NT2/D1 (cell line): ENCODE measurements at regions not wholly inside any gene's neighbourhood (a gene's known extent, or its start where the extent isn't known, plus 50 kb on each side); places are given as distances from the start of the nearest gene placed in this dataset.

ENCODE experiments used
- DNase-seq: peaks from one replicate; pipeline ENCODE4 v3.0.0-alpha.2; 2011; ENCODE audit warnings: low read depth, low spot score
- H3K27me3 ChIP-seq: 2 replicates; pipeline ENCODE4 v1.6.0; 2011; ENCODE audit warnings: mild to moderate bottlenecking; ENCODE audit not compliant: insufficient read length, insufficient read depth
- H3K36me3 ChIP-seq: 2 replicates; pipeline ENCODE4 v1.6.1; 2011; ENCODE audit warnings: mild to moderate bottlenecking, low read length, mixed read lengths; ENCODE audit not compliant: insufficient read depth, insufficient read length
- H3K4me1 ChIP-seq: 2 replicates; pipeline ENCODE4 v1.5.1; 2011; ENCODE audit not compliant: insufficient read depth, insufficient read length
- H3K4me3 ChIP-seq: 2 replicates; pipeline ENCODE4 v1.5.1; 2011; ENCODE audit warnings: low read depth; ENCODE audit not compliant: insufficient read length
- H3K9ac ChIP-seq: 2 replicates; pipeline ENCODE4 v1.6.0; 2011; ENCODE audit warnings: low read depth; ENCODE audit not compliant: insufficient read length
- H3K9me3 ChIP-seq: 2 replicates; pipeline ENCODE4 v1.5.1; 2011; ENCODE audit warnings: mild to moderate bottlenecking, low read length; ENCODE audit not compliant: insufficient read depth
- SUZ12 ChIP-seq: IDR thresholded peaks from 2 replicates; pipeline ENCODE4 v1.6.1; 2011; ENCODE audit not compliant: insufficient read length, insufficient read depth; ENCODE audit errors: extremely low read depth
- YY1 ChIP-seq: IDR thresholded peaks from 2 replicates; pipeline ENCODE4 v1.6.1; 2011; ENCODE audit not compliant: insufficient read length, insufficient read depth
- ZNF274 ChIP-seq: IDR thresholded peaks from 2 replicates; pipeline ENCODE4 v1.6.1; 2011; ENCODE audit warnings: mild to moderate bottlenecking, low read depth, low read length

DNA sequence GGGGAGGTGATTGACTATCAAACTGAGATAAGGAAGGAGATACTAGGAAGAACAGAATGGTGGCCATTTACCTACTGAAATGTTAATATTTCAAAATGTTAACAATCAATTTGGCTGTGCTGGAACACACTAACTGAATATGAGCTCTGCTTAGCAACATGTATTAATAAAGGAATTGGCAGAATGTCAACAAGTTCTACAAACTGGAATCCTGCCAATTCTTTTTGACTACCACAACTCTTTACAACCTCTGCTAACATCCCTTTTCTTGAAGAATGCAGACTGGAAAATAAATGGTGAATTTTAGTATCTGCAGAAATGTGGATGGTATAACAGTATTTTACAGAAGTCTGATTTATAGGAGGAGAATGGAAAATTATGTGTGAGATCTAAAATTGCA lies 446.4 kb downstream of the ISL1 start:
- no peaks in the 10 kb centered on the region for H3K9me3 ChIP-seq
- no peaks in the 10 kb centered on the region for H3K4me1 ChIP-seq
- no peak overlapping the region for H3K4me3 ChIP-seq
- H3K9ac ChIP-seq = no peak overlapping the region
- no peaks in the 10 kb centered on the region for H3K36me3 ChIP-seq
- H3K27me3 ChIP-seq = no peaks in the 10 kb centered on the region
- no peak for TF ChIP-seq ZNF274
- TF ChIP-seq YY1 = no peak
- TF ChIP-seq SUZ12 = no peak
- DNase-seq = no peak

DNA sequence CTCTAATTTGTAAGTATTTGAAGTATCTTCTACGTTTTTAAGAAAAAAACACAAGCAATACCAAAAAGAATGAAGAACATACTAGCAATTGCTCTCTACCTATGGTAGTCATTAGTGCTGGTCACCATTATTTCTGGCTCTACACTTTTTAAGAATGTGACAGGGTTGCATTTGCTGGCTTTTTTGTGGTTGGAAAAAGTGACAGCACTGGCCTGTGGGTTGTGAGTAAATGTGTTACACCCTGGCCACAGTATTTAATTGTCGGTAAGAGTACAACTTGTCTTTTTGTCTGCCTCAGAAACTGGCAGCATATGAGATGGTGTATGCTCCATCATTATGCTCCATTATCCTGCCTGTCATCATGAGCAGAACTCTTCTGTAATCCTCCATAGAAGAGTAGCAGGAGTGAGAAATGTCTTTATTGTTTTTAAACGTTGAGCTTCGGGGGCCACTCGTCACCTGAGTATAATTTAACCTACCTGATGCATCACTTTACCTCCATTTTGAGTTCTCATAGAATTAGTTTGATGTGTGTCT lies 449.8 kb downstream of the ISL1 start:
- Histone ChIP-seq H3K36me3 (no peaks in the 10 kb centered on the region), H3K9me3 (no peaks in the 10 kb centered on the region), H3K27me3 (no peaks in the 10 kb centered on the region), H3K4me3 (no peak overlapping the region), H3K4me1 (no peaks in the 10 kb centered on the region), H3K9ac (no peak overlapping the region)
- no peak for DNase-seq
- no peak for TF ChIP-seq YY1
- no peak for TF ChIP-seq ZNF274
- no peak for TF ChIP-seq SUZ12

DNA sequence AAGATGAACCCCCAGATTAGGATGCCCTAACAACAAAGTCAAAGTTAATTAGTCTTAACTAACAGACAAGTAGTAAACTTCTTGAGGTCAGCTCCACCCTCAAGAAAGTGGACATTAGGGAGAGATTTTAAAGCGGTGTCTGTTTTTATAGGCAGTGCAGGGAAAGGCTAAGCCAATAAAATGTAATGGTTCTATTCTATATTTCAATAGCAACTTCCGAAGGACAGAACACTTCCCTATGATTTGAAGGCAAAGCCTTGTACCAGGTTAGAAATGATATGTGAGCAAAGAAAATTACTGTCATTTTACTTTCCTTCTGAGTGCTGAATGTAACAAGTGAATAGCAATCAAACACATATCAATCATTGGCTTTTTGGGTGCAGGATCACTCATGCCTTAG lies 455.2 kb downstream of the ISL1 start:
- Histone ChIP-seq H3K9ac (no peak overlapping the region), H3K4me1 (no peaks in the 10 kb centered on the region), H3K36me3 (no peaks in the 10 kb centered on the region), H3K9me3 (no peaks in the 10 kb centered on the region), H3K4me3 (no peak overlapping the region), H3K27me3 (no peaks in the 10 kb centered on the region)
- TF ChIP-seq YY1 = no peak
- no peak for DNase-seq

GRCh38 chr5:51843893-51844292 lies 460.6 kb downstream of the ISL1 start:
- no peaks in the 10 kb centered on the region for H3K27me3 ChIP-seq
- no peaks in the 10 kb centered on the region for H3K36me3 ChIP-seq
- TF ChIP-seq YY1 (no peak), ZNF274 (no peak), SUZ12 (no peak)

DNA sequence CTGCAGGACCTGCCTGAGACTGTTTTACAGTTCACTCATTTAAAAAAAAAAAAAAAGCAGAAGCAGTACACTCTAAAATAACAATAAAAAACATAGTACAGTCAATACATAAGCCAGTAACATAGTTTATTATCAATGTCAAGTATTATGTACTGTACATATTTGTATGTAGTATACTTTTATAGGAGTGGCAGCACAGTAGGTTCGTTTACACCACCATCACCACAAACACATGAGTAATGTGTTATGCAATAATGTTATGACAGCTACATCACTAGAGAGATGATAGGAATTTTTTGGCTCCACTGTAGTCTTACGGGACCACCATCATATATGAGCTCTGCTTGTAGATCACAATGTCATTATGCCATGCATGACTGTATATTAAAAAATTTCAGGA lies 462.8 kb downstream of the ISL1 start:
- no peaks in the 10 kb centered on the region for H3K27me3 ChIP-seq
- no peaks in the 10 kb centered on the region for H3K4me1 ChIP-seq
- no peaks in the 10 kb centered on the region for H3K36me3 ChIP-seq
- H3K9ac ChIP-seq = no peak overlapping the region
- TF ChIP-seq ZNF274 (no peak), YY1 (no peak), SUZ12 (no peak)
- no peaks in the 10 kb centered on the region for H3K9me3 ChIP-seq
- H3K4me3 ChIP-seq = no peak overlapping the region
- no peak for DNase-seq

More at GRCh38 chr5:51843893-51844292, 460.6 kb downstream of the ISL1 start:
- Histone ChIP-seq H3K4me1 (no peaks in the 10 kb centered on the region), H3K4me3 (no peak overlapping the region), H3K9ac (no peak overlapping the region), H3K9me3 (no peaks in the 10 kb centered on the region)
- DNase-seq = no peak

GRCh38 chr5:51859624-51860023 lies 476.4 kb downstream of the ISL1 start:
- no peak for DNase-seq
- no peak for TF ChIP-seq ZNF274
- no peak for TF ChIP-seq SUZ12
- no peak for TF ChIP-seq YY1
- H3K9ac ChIP-seq = no peak overlapping the region
- no peaks in the 10 kb centered on the region for H3K4me1 ChIP-seq
- H3K36me3 ChIP-seq = no peaks in the 10 kb centered on the region
- H3K9me3 ChIP-seq = no peaks in the 10 kb centered on the region
- no peak overlapping the region for H3K4me3 ChIP-seq
- no peaks in the 10 kb centered on the region for H3K27me3 ChIP-seq

GRCh38 chr5:51860532-51861018 lies 477.3 kb downstream of the ISL1 start:
- Histone ChIP-seq H3K9me3 (no peaks in the 10 kb centered on the region), H3K27me3 (no peaks in the 10 kb centered on the region), H3K9ac (no peak overlapping the region), H3K4me3 (no peak overlapping the region), H3K4me1 (no peaks in the 10 kb centered on the region), H3K36me3 (no peaks in the 10 kb centered on the region)
- TF ChIP-seq YY1 = no peak
- no peak for TF ChIP-seq ZNF274
- TF ChIP-seq SUZ12 = no peak
- no peak for DNase-seq
